ENCODE measurements at regions not wholly inside any gene's neighbourhood (a gene's known extent, or its start where the extent isn't known, plus 50 kb on each side); places are given as distances from the start of the nearest gene placed in this dataset.
A peak's percentile ranks its signal among the peaks of the same experiment; 100 is the strongest.

GRCh38 chr10:117638664-117639200 lies 96.2 kb downstream of the EMX2 start:
- DNase-seq = no peak

- no peak for DNase-seq
Measured at GRCh38 chr10:117640406-117640805, 97.9 kb downstream of the EMX2 start.

- no peak for DNase-seq
Measured at GRCh38 chr10:117646718-117647117, 104.2 kb downstream of the EMX2 start.

- DNase-seq = no peak
Measured at GRCh38 chr10:117647306-117647705, 104.8 kb downstream of the EMX2 start.

GRCh38 chr10:117651121-117651520 lies 108.6 kb downstream of the EMX2 start:
- no peak for DNase-seq

GRCh38 chr10:117652228-117653169 lies 110.0 kb downstream of the EMX2 start:
- DNase-seq = no peak

GRCh38 chr10:117653170-117653515 lies 110.6 kb downstream of the EMX2 start:
- DNase-seq = peak; percentile 93

GRCh38 chr10:117654105-117654504 lies 111.6 kb downstream of the EMX2 start:
- DNase-seq = no peak

GRCh38 chr10:117656385-117657367 lies 114.1 kb downstream of the EMX2 start:
- DNase-seq = no peak

GRCh38 chr10:117661316-117661715 lies 118.8 kb downstream of the EMX2 start:
- no peak for DNase-seq

GRCh38 chr10:117662126-117662525 lies 119.6 kb downstream of the EMX2 start:
- peak; percentile 19 for DNase-seq

- no peak for DNase-seq
Measured at GRCh38 chr10:117662751-117663540, 120.4 kb downstream of the EMX2 start.

GRCh38 chr10:117663750-117664149 lies 121.2 kb downstream of the EMX2 start:
- peak; percentile 66 for DNase-seq

- no peak for DNase-seq
Measured at GRCh38 chr10:117664288-117664687, 121.7 kb downstream of the EMX2 start.

- no peak for DNase-seq
Measured at GRCh38 chr10:117666166-117666565, 123.6 kb downstream of the EMX2 start.

GRCh38 chr10:117666965-117667364 lies 124.4 kb downstream of the EMX2 start:
- no peak for DNase-seq

- DNase-seq = no peak
Measured at GRCh38 chr10:117667831-117668230, 125.3 kb downstream of the EMX2 start.

- DNase-seq = no peak
Measured at GRCh38 chr10:117668327-117669008, 125.9 kb downstream of the EMX2 start.

- no peak for DNase-seq
Measured at GRCh38 chr10:117669122-117669521, 126.6 kb downstream of the EMX2 start.

- no peak for DNase-seq
Measured at GRCh38 chr10:117670116-117670904, 127.8 kb downstream of the EMX2 start.

All from EL (cell line).